ENCODE measurements at regions not wholly inside any gene's neighbourhood (a gene's known extent, or its start where the extent isn't known, plus 50 kb on each side); places are given as distances from the start of the nearest gene placed in this dataset.
A peak's percentile ranks its signal among the peaks of the same experiment; 100 is the strongest.
"Not testable (repeated sequence)": the region's sequence is repeated elsewhere in the genome, so short reads cannot be mapped to it uniquely, and the experiment has no call there.

DNA sequence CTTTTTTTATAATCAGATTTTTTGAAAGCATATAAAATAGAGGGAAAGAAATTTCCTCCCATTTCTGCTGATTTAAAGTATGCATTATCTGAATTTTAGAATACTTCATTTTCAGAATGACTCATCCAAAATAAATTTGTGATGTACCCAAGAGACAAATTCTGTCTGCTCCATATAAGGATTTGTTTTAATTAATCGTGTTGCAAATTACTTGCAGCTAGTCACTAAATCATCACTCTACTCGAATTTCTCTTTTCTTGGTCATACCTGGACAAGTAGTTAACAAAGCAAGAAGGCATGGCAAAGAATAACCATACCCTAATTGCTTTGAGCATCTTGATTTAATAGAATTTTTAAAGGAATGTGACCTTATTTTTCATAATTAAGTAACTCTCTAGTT, 284.1 kb upstream of the GRAMD2B start:
- no peak overlapping the region for H3K9ac ChIP-seq (ENCODE audit: low read length)
- H3K27ac ChIP-seq (ENCODE audit: low read depth, low read length), result no peak overlapping the region
- H3K4ac ChIP-seq (ENCODE audit: low read depth, low read length), result no peak overlapping the region
- H3K79me2 ChIP-seq (ENCODE audit: control insufficient read depth, insufficient read depth, low read length, poor library complexity), result no peaks in the 10 kb centered on the region
- no peaks in the 10 kb centered on the region for H3K27me3 ChIP-seq (ENCODE audit: insufficient read depth, low read length)
- H3K9me3 ChIP-seq (ENCODE audit: insufficient read depth, low read depth, low read length), result no peaks in the 10 kb centered on the region
- no peaks in the 10 kb centered on the region for H3K79me1 ChIP-seq (ENCODE audit: low read length)
- no peak overlapping the region for H4K8ac ChIP-seq (ENCODE audit: low read depth, low read length)
- H2AFZ ChIP-seq (ENCODE audit: insufficient read depth, low read length, poor library complexity), result no peak overlapping the region
- no peak overlapping the region for H3K23ac ChIP-seq (ENCODE audit: low read length)
- no peak overlapping the region for H2BK5ac ChIP-seq (ENCODE audit: low read depth, low read length, poor library complexity)
- no peak overlapping the region for H3K18ac ChIP-seq (ENCODE audit: low read length)
- H2BK120ac ChIP-seq (ENCODE audit: insufficient read depth, low read length, poor library complexity), result no peak overlapping the region
- H3K36me3 ChIP-seq (ENCODE audit: control insufficient read depth in 1 of 2, insufficient read depth in 2 of 2, low read length in 2 of 2), result no peaks in the 10 kb centered on the region
- no peak overlapping the region for H4K91ac ChIP-seq (ENCODE audit: low read depth, low read length)
- H3K4me3 ChIP-seq (ENCODE audit: low read depth, low read length), result no peak overlapping the region
- no peak overlapping the region for H3K14ac ChIP-seq (ENCODE audit: low read length)
- no peaks in the 10 kb centered on the region for H3K4me1 ChIP-seq (ENCODE audit: control insufficient read depth in 1 of 2, insufficient read depth in 2 of 2, low read length in 2 of 2)
- H4K12ac ChIP-seq (ENCODE audit: low read depth, low read length), result no peak overlapping the region
- no peak overlapping the region for H2BK12ac ChIP-seq (ENCODE audit: low read length)
- no peak overlapping the region for H2AK5ac ChIP-seq (ENCODE audit: low read length)
- no peak for DNase-seq
- WGBS (ENCODE audit: extremely low coverage, insufficient coverage, insufficient read length), result no CpG with 5 or more reads among the region's 2 CpGs
- H3K4me2 ChIP-seq (ENCODE audit: low read length), result no peak overlapping the region

DNA sequence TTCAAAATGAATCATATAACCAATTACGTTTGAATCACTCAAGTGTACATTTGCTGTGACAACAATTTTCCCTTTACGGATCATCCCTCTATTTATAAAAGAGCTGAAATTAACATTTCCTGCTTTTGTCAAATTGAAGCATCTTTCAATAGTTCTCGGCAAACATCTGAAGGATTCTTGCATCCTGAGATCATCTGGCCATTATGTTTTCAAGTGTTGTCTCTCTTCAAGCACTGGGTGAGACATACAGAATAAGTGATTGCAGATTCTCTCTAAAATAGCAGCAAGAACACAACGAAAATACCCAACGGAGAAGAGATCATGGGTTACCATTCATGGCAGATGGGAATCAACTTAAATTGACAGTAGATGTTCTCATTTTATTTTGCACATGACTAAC, 283.4 kb upstream of the GRAMD2B start:
- Histone ChIP-seq H3K23ac (ENCODE audit: low read length) (no peak overlapping the region), H2AFZ (ENCODE audit: insufficient read depth, low read length, poor library complexity) (no peak overlapping the region), H2AK5ac (ENCODE audit: low read length) (no peak overlapping the region), H3K4ac (ENCODE audit: low read depth, low read length) (no peak overlapping the region), H3K9me3 (ENCODE audit: insufficient read depth, low read depth, low read length) (no peaks in the 10 kb centered on the region), H2BK12ac (ENCODE audit: low read length) (no peak overlapping the region), H4K91ac (ENCODE audit: low read depth, low read length) (no peak overlapping the region), H3K79me2 (ENCODE audit: control insufficient read depth, insufficient read depth, low read length, poor library complexity) (no peaks in the 10 kb centered on the region), H3K27me3 (ENCODE audit: insufficient read depth, low read length) (no peaks in the 10 kb centered on the region), H3K4me2 (ENCODE audit: low read length) (no peak overlapping the region), H3K4me1 (ENCODE audit: control insufficient read depth in 1 of 2, insufficient read depth in 2 of 2, low read length in 2 of 2) (no peaks in the 10 kb centered on the region), H4K12ac (ENCODE audit: low read depth, low read length) (no peak overlapping the region), H2BK120ac (ENCODE audit: insufficient read depth, low read length, poor library complexity) (no peak overlapping the region), H3K18ac (ENCODE audit: low read length) (no peak overlapping the region), H3K4me3 (ENCODE audit: low read depth, low read length) (no peak overlapping the region), H2BK5ac (ENCODE audit: low read depth, low read length, poor library complexity) (no peak overlapping the region), H3K27ac (ENCODE audit: low read depth, low read length) (no peak overlapping the region), H4K8ac (ENCODE audit: low read depth, low read length) (no peak overlapping the region), H3K9ac (ENCODE audit: low read length) (no peak overlapping the region), H3K14ac (ENCODE audit: low read length) (no peak overlapping the region), H3K79me1 (ENCODE audit: low read length) (no peaks in the 10 kb centered on the region), H3K36me3 (ENCODE audit: control insufficient read depth in 1 of 2, insufficient read depth in 2 of 2, low read length in 2 of 2) (no peaks in the 10 kb centered on the region)
- peak in 1 of 2 donors; percentile 26 for DNase-seq
- WGBS (ENCODE audit: extremely low coverage, insufficient coverage, insufficient read length), result no CpG with 5 or more reads among the region's 5 CpGs

DNA sequence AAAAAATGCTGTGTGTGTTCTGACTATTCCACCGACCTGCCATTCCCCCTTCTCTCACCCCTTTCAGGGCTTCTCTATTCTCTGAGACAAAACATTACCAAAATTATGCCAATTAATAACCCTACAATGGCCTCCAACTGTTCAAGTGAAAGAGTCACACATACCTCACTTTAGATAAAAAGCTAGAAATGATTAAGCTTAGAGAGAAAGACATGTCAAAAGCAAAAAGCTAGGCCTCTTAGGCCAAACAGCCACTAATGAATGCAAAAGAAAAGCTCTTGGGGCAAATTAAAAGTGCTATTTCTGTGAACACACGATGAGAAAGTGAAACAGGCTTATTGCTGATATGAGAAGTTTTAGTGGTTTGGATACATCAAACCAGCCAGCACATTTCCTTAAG, 279.6 kb upstream of the GRAMD2B start:
- no peaks in the 10 kb centered on the region for H3K9me3 ChIP-seq (ENCODE audit: insufficient read depth, low read depth, low read length)
- H2BK5ac ChIP-seq (ENCODE audit: low read depth, low read length, poor library complexity), result no peak overlapping the region
- WGBS (ENCODE audit: extremely low coverage, insufficient coverage, insufficient read length), result no CpG with 5 or more reads among the region's 2 CpGs
- no peak overlapping the region for H3K4me2 ChIP-seq (ENCODE audit: low read length)
- H3K9ac ChIP-seq (ENCODE audit: low read length), result no peak overlapping the region
- no peak overlapping the region for H3K4me3 ChIP-seq (ENCODE audit: low read depth, low read length)
- no peak overlapping the region for H3K14ac ChIP-seq (ENCODE audit: low read length)
- no peak overlapping the region for H4K12ac ChIP-seq (ENCODE audit: low read depth, low read length)
- no peaks in the 10 kb centered on the region for H3K79me2 ChIP-seq (ENCODE audit: control insufficient read depth, insufficient read depth, low read length, poor library complexity)
- no peak for DNase-seq
- no peaks in the 10 kb centered on the region for H3K27me3 ChIP-seq (ENCODE audit: insufficient read depth, low read length)
- no peak overlapping the region for H2BK120ac ChIP-seq (ENCODE audit: insufficient read depth, low read length, poor library complexity)
- no peak overlapping the region for H3K4ac ChIP-seq (ENCODE audit: low read depth, low read length)
- no peak overlapping the region for H3K18ac ChIP-seq (ENCODE audit: low read length)
- no peak overlapping the region for H4K8ac ChIP-seq (ENCODE audit: low read depth, low read length)
- no peak overlapping the region for H4K91ac ChIP-seq (ENCODE audit: low read depth, low read length)
- H2BK12ac ChIP-seq (ENCODE audit: low read length), result no peak overlapping the region
- no peaks in the 10 kb centered on the region for H3K36me3 ChIP-seq (ENCODE audit: control insufficient read depth in 1 of 2, insufficient read depth in 2 of 2, low read length in 2 of 2)
- no peak overlapping the region for H2AFZ ChIP-seq (ENCODE audit: insufficient read depth, low read length, poor library complexity)
- no peaks in the 10 kb centered on the region for H3K79me1 ChIP-seq (ENCODE audit: low read length)
- no peak overlapping the region for H3K23ac ChIP-seq (ENCODE audit: low read length)
- no peak overlapping the region for H2AK5ac ChIP-seq (ENCODE audit: low read length)
- H3K4me1 ChIP-seq (ENCODE audit: control insufficient read depth in 1 of 2, insufficient read depth in 2 of 2, low read length in 2 of 2), result no peaks in the 10 kb centered on the region
- H3K27ac ChIP-seq (ENCODE audit: low read depth, low read length), result no peak overlapping the region

DNA sequence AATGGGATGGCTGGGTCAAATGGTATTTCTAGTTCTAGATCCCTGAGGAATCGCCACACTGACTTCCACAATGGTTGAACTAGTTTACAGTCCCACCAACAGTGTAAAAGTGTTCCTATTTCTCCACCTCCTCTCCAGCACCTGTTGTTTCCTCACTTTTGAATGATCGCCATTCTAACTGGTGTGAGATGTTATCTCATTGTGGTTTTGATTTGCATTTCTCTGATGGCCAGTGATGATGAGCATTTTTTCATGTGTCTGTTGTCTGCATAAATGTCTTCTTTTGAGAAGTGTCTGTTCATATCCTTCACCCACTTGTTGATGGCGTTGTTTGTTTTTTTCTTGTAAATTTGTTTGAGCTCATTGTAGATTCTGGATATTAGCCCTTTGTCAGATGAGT, 272.9 kb upstream of the GRAMD2B start:
- not testable (repeated sequence) for H3K36me3 ChIP-seq (ENCODE audit: control insufficient read depth in 1 of 2, insufficient read depth in 2 of 2, low read length in 2 of 2); H2BK12ac ChIP-seq (ENCODE audit: low read length); H4K8ac ChIP-seq (ENCODE audit: low read depth, low read length); H3K18ac ChIP-seq (ENCODE audit: low read length); H4K91ac ChIP-seq (ENCODE audit: low read depth, low read length); H3K79me2 ChIP-seq (ENCODE audit: control insufficient read depth, insufficient read depth, low read length, poor library complexity); H3K79me1 ChIP-seq (ENCODE audit: low read length); H2AFZ ChIP-seq (ENCODE audit: insufficient read depth, low read length, poor library complexity); H2BK5ac ChIP-seq (ENCODE audit: low read depth, low read length, poor library complexity); H3K9me3 ChIP-seq (ENCODE audit: insufficient read depth, low read depth, low read length); H3K4me1 ChIP-seq (ENCODE audit: control insufficient read depth in 1 of 2, insufficient read depth in 2 of 2, low read length in 2 of 2); H3K4ac ChIP-seq (ENCODE audit: low read depth, low read length); H3K23ac ChIP-seq (ENCODE audit: low read length); H3K14ac ChIP-seq (ENCODE audit: low read length); H2BK120ac ChIP-seq (ENCODE audit: insufficient read depth, low read length, poor library complexity); H3K4me2 ChIP-seq (ENCODE audit: low read length); DNase-seq; H2AK5ac ChIP-seq (ENCODE audit: low read length); H4K12ac ChIP-seq (ENCODE audit: low read depth, low read length); H3K27ac ChIP-seq (ENCODE audit: low read depth, low read length); H3K4me3 ChIP-seq (ENCODE audit: low read depth, low read length); H3K27me3 ChIP-seq (ENCODE audit: insufficient read depth, low read length); H3K9ac ChIP-seq (ENCODE audit: low read length)
- WGBS (ENCODE audit: extremely low coverage, insufficient coverage, insufficient read length), result no CpG with 5 or more reads among the region's 3 CpGs
